ENCODE measurements at regions not wholly inside any gene's neighbourhood (a gene's known extent, or its start where the extent isn't known, plus 50 kb on each side); places are given as distances from the start of the nearest gene placed in this dataset.

DNA sequence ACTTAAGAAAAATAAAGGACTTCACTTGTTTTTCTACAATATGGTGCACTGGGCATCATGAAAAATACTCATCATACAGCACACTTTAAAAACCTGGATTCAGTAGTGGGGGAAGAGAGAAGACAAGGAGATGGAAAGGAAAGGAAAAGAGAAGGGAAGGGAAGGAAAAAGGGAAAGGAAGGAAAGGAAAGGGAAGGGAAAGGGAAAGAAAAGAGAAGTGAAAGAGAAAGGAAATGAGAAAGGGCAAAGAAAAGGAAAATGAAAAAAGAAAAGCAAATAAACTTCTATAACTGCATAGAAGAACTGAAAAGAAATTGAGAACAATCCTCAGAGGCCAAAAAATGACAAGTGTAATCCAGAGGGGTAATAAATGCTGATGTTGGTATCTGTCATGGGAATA lies 388.1 kb upstream of the PKDCC start:
- no peaks in the 10 kb centered on the region for H3K4me1 Mint-ChIP-seq (ENCODE audit: low read depth)
- H3K36me3 Mint-ChIP-seq (ENCODE audit: low read depth), result no peaks in the 10 kb centered on the region
- no peak overlapping the region for H3K27ac Mint-ChIP-seq
- H3K27me3 Mint-ChIP-seq (ENCODE audit: low read depth), result no peaks in the 10 kb centered on the region
- no peak for DNase-seq (ENCODE audit: low spot score)
- H3K9me3 Mint-ChIP-seq, result no peaks in the 10 kb centered on the region
- H3K4me3 Mint-ChIP-seq, result no peak overlapping the region

DNA sequence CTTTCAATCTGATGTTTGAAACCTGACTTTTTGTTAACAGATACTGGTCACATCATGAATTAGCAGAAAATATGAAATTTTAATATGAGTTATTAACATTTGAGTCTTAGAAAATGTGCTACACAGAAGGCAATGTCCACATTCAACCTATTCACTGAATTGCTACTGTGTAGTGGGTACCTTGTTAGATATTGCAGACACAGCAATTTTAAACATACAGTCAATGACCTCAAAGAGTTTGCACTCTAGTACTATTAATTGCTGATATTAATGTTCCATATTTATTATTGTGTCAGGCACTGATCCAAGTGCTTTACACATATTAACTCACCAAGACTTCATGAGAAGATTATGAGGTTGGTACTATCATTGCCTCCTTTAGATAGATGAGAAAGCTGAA lies 385.4 kb upstream of the PKDCC start:
- Mint-ChIP-seq H3K4me3 (no peak overlapping the region), H3K4me1 (ENCODE audit: low read depth) (no peaks in the 10 kb centered on the region)
- DNase-seq (ENCODE audit: low spot score), result no peak

GRCh38 chr2:41663056-41663455 lies 384.8 kb upstream of the PKDCC start:
- no peak for DNase-seq (ENCODE audit: low spot score)
- Mint-ChIP-seq H3K36me3 (ENCODE audit: low read depth) (no peaks in the 10 kb centered on the region), H3K27ac (no peak overlapping the region), H3K4me3 (no peak overlapping the region), H3K4me1 (ENCODE audit: low read depth) (no peaks in the 10 kb centered on the region), H3K27me3 (ENCODE audit: low read depth) (no peaks in the 10 kb centered on the region), H3K9me3 (no peaks in the 10 kb centered on the region)

More for the DNA sequence above, 385.4 kb upstream of the PKDCC start:
- no peaks in the 10 kb centered on the region for H3K36me3 Mint-ChIP-seq (ENCODE audit: low read depth)
- no peak overlapping the region for H3K27ac Mint-ChIP-seq
- no peaks in the 10 kb centered on the region for H3K9me3 Mint-ChIP-seq
- H3K27me3 Mint-ChIP-seq (ENCODE audit: low read depth), result no peaks in the 10 kb centered on the region

GRCh38 chr2:41668529-41668928 lies 379.3 kb upstream of the PKDCC start:
- no peak overlapping the region for H3K4me3 Mint-ChIP-seq
- no peaks in the 10 kb centered on the region for H3K4me1 Mint-ChIP-seq (ENCODE audit: low read depth)
- no peak for DNase-seq (ENCODE audit: low spot score)

GRCh38 chr2:41678639-41679038 lies 369.2 kb upstream of the PKDCC start:
- H3K27ac Mint-ChIP-seq, result no peak overlapping the region
- no peak for DNase-seq (ENCODE audit: low spot score)
- H3K4me3 Mint-ChIP-seq, result no peak overlapping the region
- H3K27me3 Mint-ChIP-seq (ENCODE audit: low read depth), result no peaks in the 10 kb centered on the region
- no peaks in the 10 kb centered on the region for H3K36me3 Mint-ChIP-seq (ENCODE audit: low read depth)
- no peaks in the 10 kb centered on the region for H3K9me3 Mint-ChIP-seq
- no peaks in the 10 kb centered on the region for H3K4me1 Mint-ChIP-seq (ENCODE audit: low read depth)

More at GRCh38 chr2:41668529-41668928, 379.3 kb upstream of the PKDCC start:
- H3K27ac Mint-ChIP-seq, result no peak overlapping the region
- no peaks in the 10 kb centered on the region for H3K9me3 Mint-ChIP-seq
- no peaks in the 10 kb centered on the region for H3K36me3 Mint-ChIP-seq (ENCODE audit: low read depth)
- H3K27me3 Mint-ChIP-seq (ENCODE audit: low read depth), result no peaks in the 10 kb centered on the region

DNA sequence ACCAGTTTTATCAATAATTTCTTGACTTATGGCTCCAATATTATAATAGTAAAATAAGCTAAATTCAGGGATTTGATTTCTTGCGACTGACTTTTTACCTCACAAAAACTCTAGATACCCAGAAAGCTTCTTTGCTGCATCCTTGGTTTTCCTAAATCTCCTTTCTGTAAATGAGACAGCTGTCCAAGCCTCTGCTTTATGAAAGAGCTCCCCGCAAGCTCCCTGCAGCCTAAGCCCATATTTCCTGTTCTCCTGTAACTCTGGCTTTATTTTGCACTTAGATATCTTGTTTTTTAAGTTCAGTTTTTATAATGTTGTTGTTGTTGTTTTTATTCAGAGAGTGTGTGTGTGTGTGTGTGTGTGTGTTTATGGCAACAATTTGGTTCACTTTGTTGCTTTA lies 361.7 kb upstream of the PKDCC start:
- no peaks in the 10 kb centered on the region for H3K4me1 Mint-ChIP-seq (ENCODE audit: low read depth)

GRCh38 chr2:41691561-41691960 lies 356.3 kb upstream of the PKDCC start:
- Mint-ChIP-seq H3K27me3 (ENCODE audit: low read depth) (peaks cover 2% of the 10 kb centered on the region), H3K4me1 (ENCODE audit: low read depth) (no peaks in the 10 kb centered on the region), H3K9me3 (no peaks in the 10 kb centered on the region), H3K36me3 (ENCODE audit: low read depth) (no peaks in the 10 kb centered on the region), H3K27ac (no peak overlapping the region), H3K4me3 (no peak overlapping the region)
- no peak for DNase-seq (ENCODE audit: low spot score)

More for the DNA sequence above, 361.7 kb upstream of the PKDCC start:
- DNase-seq (ENCODE audit: low spot score), result no peak
- no peak overlapping the region for H3K4me3 Mint-ChIP-seq
- no peaks in the 10 kb centered on the region for H3K9me3 Mint-ChIP-seq
- peaks cover 2% of the 10 kb centered on the region for H3K27me3 Mint-ChIP-seq (ENCODE audit: low read depth)
- H3K27ac Mint-ChIP-seq, result no peak overlapping the region
- no peaks in the 10 kb centered on the region for H3K36me3 Mint-ChIP-seq (ENCODE audit: low read depth)

- Mint-ChIP-seq H3K4me3 (no peak overlapping the region), H3K36me3 (ENCODE audit: low read depth) (no peaks in the 10 kb centered on the region), H3K27ac (no peak overlapping the region), H3K9me3 (no peaks in the 10 kb centered on the region), H3K4me1 (ENCODE audit: low read depth) (no peaks in the 10 kb centered on the region), H3K27me3 (ENCODE audit: low read depth) (no peaks in the 10 kb centered on the region)
- no peak for DNase-seq (ENCODE audit: low spot score)
These were observed 353.2 kb upstream of the PKDCC start for GRCh38 chr2:41694536-41695049.

GRCh38 chr2:41695198-41696113 lies 352.4 kb upstream of the PKDCC start:
- Mint-ChIP-seq H3K36me3 (ENCODE audit: low read depth) (no peaks in the 10 kb centered on the region), H3K9me3 (no peaks in the 10 kb centered on the region), H3K4me3 (no peak overlapping the region), H3K4me1 (ENCODE audit: low read depth) (no peaks in the 10 kb centered on the region), H3K27me3 (ENCODE audit: low read depth) (no peaks in the 10 kb centered on the region), H3K27ac (no peak overlapping the region)
- DNase-seq (ENCODE audit: low spot score), result no peak

GRCh38 chr2:41697389-41697788 lies 350.4 kb upstream of the PKDCC start:
- Mint-ChIP-seq H3K27me3 (ENCODE audit: low read depth) (no peaks in the 10 kb centered on the region), H3K4me1 (ENCODE audit: low read depth) (no peaks in the 10 kb centered on the region), H3K9me3 (no peaks in the 10 kb centered on the region), H3K4me3 (no peak overlapping the region), H3K36me3 (ENCODE audit: low read depth) (no peaks in the 10 kb centered on the region), H3K27ac (no peak overlapping the region)
- DNase-seq (ENCODE audit: low spot score), result no peak

DNA sequence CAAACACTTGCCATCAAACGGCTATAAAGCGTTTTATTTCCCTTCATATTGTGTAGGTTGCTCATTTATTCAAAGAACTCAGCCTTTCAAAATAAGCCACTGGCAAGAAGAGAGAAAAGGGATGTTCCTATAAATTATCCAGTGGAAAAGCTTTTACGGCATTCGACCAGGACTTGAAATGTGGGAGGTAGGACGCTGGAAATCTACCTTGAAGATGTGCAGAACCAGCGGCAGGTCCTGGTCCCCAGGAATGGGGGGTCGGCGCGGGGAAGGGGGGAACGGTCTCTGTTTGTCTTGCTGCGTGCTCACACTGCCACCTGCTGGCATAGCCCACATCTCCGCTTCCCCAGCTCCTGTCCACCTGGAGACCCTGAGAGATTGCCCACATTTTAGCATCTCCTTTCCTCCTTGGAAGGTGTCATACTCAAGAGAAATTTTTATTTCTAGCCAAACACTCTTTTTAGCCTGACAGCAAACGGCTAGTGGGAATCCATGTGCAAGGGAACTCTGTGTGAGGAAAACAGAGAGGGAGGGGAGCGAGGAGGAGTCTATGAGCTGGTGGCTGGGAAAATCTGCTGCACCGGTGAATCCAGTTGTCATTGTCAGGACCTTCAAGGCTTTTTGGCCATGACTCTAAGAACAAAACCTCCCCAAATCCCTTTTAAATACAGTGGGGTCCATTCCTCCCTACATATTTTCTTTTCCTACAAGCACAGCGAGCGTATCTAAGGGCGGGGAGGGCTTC lies 349.0 kb upstream of the PKDCC start:
- Mint-ChIP-seq H3K27me3 (ENCODE audit: low read depth) (no peaks in the 10 kb centered on the region), H3K9me3 (no peaks in the 10 kb centered on the region), H3K4me1 (ENCODE audit: low read depth) (no peaks in the 10 kb centered on the region), H3K27ac (no peak overlapping the region), H3K36me3 (ENCODE audit: low read depth) (no peaks in the 10 kb centered on the region), H3K4me3 (no peak overlapping the region)
- no peak for DNase-seq (ENCODE audit: low spot score)

DNA sequence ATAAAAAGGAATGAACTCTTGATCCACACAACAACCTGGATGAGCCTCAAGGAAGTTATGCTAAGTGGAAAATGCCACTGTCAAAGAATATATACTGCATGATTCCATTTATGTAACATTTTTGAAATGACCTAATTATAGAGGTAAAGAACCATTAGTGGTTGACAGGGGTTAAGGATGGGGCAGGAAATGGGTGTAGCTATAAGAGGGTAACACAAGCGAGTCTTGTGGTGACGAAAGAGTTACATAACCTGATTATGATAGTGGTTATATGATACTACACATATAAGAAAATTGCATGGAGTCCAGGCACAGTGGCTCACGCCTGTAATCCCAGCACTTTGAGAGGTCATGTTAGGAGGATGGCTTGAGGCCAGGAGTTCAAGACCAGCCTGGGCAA lies 346.6 kb upstream of the PKDCC start:
- no peaks in the 10 kb centered on the region for H3K4me1 Mint-ChIP-seq (ENCODE audit: low read depth)
- H3K36me3 Mint-ChIP-seq (ENCODE audit: low read depth), result no peaks in the 10 kb centered on the region
- no peak overlapping the region for H3K27ac Mint-ChIP-seq
- DNase-seq (ENCODE audit: low spot score), result no peak
- no peaks in the 10 kb centered on the region for H3K27me3 Mint-ChIP-seq (ENCODE audit: low read depth)
- H3K4me3 Mint-ChIP-seq, result no peak overlapping the region
- H3K9me3 Mint-ChIP-seq, result no peaks in the 10 kb centered on the region

- no peak overlapping the region for H3K4me3 Mint-ChIP-seq
These were observed 344.7 kb upstream of the PKDCC start for GRCh38 chr2:41703123-41703522.

GRCh38 chr2:41705634-41706033 lies 342.2 kb upstream of the PKDCC start:
- Mint-ChIP-seq H3K9me3 (no peaks in the 10 kb centered on the region), H3K4me3 (no peak overlapping the region), H3K27ac (no peak overlapping the region), H3K36me3 (ENCODE audit: low read depth) (no peaks in the 10 kb centered on the region), H3K4me1 (ENCODE audit: low read depth) (no peaks in the 10 kb centered on the region), H3K27me3 (ENCODE audit: low read depth) (no peaks in the 10 kb centered on the region)
- DNase-seq (ENCODE audit: low spot score), result no peak

More at GRCh38 chr2:41703123-41703522, 344.7 kb upstream of the PKDCC start:
- H3K4me1 Mint-ChIP-seq (ENCODE audit: low read depth), result no peaks in the 10 kb centered on the region
- no peaks in the 10 kb centered on the region for H3K9me3 Mint-ChIP-seq
- no peaks in the 10 kb centered on the region for H3K27me3 Mint-ChIP-seq (ENCODE audit: low read depth)
- H3K27ac Mint-ChIP-seq, result no peak overlapping the region
- DNase-seq (ENCODE audit: low spot score), result no peak
- H3K36me3 Mint-ChIP-seq (ENCODE audit: low read depth), result no peaks in the 10 kb centered on the region

Measured in T-helper 2 cell treated with Interferon-gamma antibody and Interleukin-4, amounts not matched to agents 5 μg/mL and 100 μg/mL, for 36 hours (primary cell).